Upper lobe of left lung (tissue), 4 donors: ENCODE measurements at regions not wholly inside any gene's neighbourhood (a gene's known extent, or its start where the extent isn't known, plus 50 kb on each side); places are given as distances from the start of the nearest gene placed in this dataset.

Experiments
- CTCF ChIP-seq, 6 experiments: fragments of 450-650 bp in 4 of 6; fragments of 200-600 bp in 2 of 6; sonication (generic) in 2 of 6; IDR thresholded peaks; one replicate each; pipeline ENCODE4 v1.5.1; 2016 to 2019; ENCODE audit warnings: antibody characterized with exemption in 6 of 6
- EP300 ChIP-seq, 4 donors: sonication (generic); formaldehyde crosslinking; IDR thresholded peaks; one replicate each; pipeline ENCODE4 v1.5.1; 2017; ENCODE audit warnings: antibody characterized with exemption in 4 of 4, control low read depth in 2 of 4
- POLR2A ChIP-seq, 4 donors: fragments of 450-650 bp; IDR thresholded peaks; one replicate each; pipeline ENCODE4 v1.5.1; 2016 to 2017; ENCODE audit warnings: antibody characterized with exemption in 4 of 4, mild to moderate bottlenecking in 2 of 4
- POLR2AphosphoS5 ChIP-seq, 2 donors: sonication (generic); formaldehyde crosslinking; IDR thresholded peaks; one replicate each; pipeline ENCODE4 v1.5.1; 2017; ENCODE audit warnings: antibody characterized with exemption in 2 of 2

DNA sequence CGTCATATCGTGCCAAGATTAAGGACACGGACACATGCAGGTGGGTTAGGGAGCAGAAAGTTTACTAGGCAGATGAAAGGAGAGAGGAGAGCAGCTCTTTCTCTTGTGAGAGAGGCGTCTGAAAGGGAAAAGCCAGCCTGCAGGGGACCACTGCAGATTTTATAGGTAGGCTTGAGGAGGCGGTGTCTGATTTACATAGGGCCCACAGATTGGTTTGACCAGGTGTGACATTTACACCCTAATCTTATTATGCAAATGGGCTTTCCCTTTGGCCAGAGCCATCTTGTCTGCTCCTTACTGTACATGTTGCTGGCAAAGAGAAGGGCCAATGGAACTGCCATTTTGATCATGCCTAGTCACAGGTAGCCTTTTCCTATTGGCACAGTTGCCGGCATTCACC, 137.2 kb upstream of the TAF11L2 start:
- TF ChIP-seq POLR2AphosphoS5 (IDR thresholded peaks at IDR 0.05) (no peak), CTCF (IDR thresholded peaks at IDR 0.05) (no peak), POLR2A (IDR thresholded peaks at IDR 0.05) (no peak), EP300 (IDR thresholded peaks at IDR 0.05) (no peak)
